Heart left ventricle (tissue), 16 donors: ENCODE measurements at regions not wholly inside any gene's neighbourhood (a gene's known extent, or its start where the extent isn't known, plus 50 kb on each side); places are given as distances from the start of the nearest gene placed in this dataset.

Experiments used
- ATAC-seq, 4 donors: fragments of 200-7000 bp; cut with Tn5 transposase; one replicate each; pipeline ENCODE4 v1.9.1; 2020 to 2022; ENCODE audit warnings: moderate library complexity in 4 of 4, mild to moderate bottlenecking in 3 of 4, moderate number of reproducible peaks in 1 of 4
- DNase-seq, 5 donors: peaks; one replicate each; pipeline ENCODE4 v3.0.0-alpha.2; 2020
- H3K27ac ChIP-seq, 12 donors: fragments of 200-600 bp; sonication (generic) in 4 of 12; one replicate each; pipeline versions ENCODE4 v1.5.0 to v1.8.0; 2016 to 2022; ENCODE audit warnings: mild to moderate bottlenecking in 2 of 12
- H3K27me3 ChIP-seq, 9 donors: fragments of 200-600 bp; sonication (generic) in 2 of 9; one replicate each; pipeline versions ENCODE4 v1.5.1 to v1.8.0; 2016 to 2022; ENCODE audit warnings: mild to moderate bottlenecking in 3 of 9
- H3K36me3 ChIP-seq, 9 donors: fragments of 200-600 bp; sonication (generic) in 2 of 9; one replicate each; pipeline versions ENCODE4 v1.5.0 to v1.8.0; 2018 to 2022; ENCODE audit warnings: mild to moderate bottlenecking in 2 of 9
- H3K4me1 ChIP-seq, 12 donors: fragments of 200-600 bp; sonication (generic) in 4 of 12; one replicate each; pipeline versions ENCODE4 v1.5.0 to v1.8.0; 2016 to 2022; ENCODE audit warnings: mild to moderate bottlenecking in 3 of 12
- H3K4me3 ChIP-seq, 12 donors: fragments of 200-600 bp; sonication (generic) in 4 of 12; one replicate each; pipeline versions ENCODE4 v1.5.0 to v1.8.0; 2017 to 2022; ENCODE audit warnings: mild to moderate bottlenecking in 9 of 12, moderate library complexity in 4 of 12
- H3K9me3 ChIP-seq, 12 donors: fragments of 200-600 bp; sonication (generic) in 4 of 12; one replicate each; pipeline versions ENCODE4 v1.5.0 to v1.8.0; 2016 to 2022; ENCODE audit warnings: mild to moderate bottlenecking in 1 of 12
- CTCF ChIP-seq, 12 donors: fragments of 200-600 bp; sonication (generic) in 4 of 12; IDR thresholded peaks; one replicate each; pipeline versions ENCODE4 v1.5.0 to v1.8.0; 2018 to 2022; ENCODE audit warnings: antibody characterized with exemption in 12 of 12, mild to moderate bottlenecking in 5 of 12
- POLR2A ChIP-seq, 2 donors: fragments of 450-650 bp; IDR thresholded peaks; one replicate each; pipeline ENCODE4 v1.6.1; 2017; ENCODE audit warnings: antibody characterized with exemption in 2 of 2, mild to moderate bottlenecking in 2 of 2, moderate library complexity in 2 of 2
- WGBS, 4 donors: extraction: QIAGEN DNeasy Blood & Tissue Kit in 2 of 4; methylation state at CpG; one replicate each; pipeline versions ENCODE4 v1.1.5 to v1.1.7; 2013 to 2018; 5-methylcytosine and 5-hydroxymethylcytosine counted together
- intact Hi-C, 10 donors: fragments of 100-400 bp; cut with DNase I; formaldehyde crosslinking; loops; one replicate each; pipeline versions ENCODE4 v1.11.1 to v1.14.2; 2022
- donor health status: ischemic (EF 13 %, LVEDD 7.1; RV severe dilation, severe dysfunction).
- donor health status: healthy with polysubstance abuse.
- donor health status: DM: no; HTN: yes; CAD: no.
- donor health status: DM: no; HTN: no; CAD: no.
- donor health status: ischemic (EF 25% LVEDD 6.9; RV normal size, moderate dysfunction).
- donor health status: ischemic (EF 25% LVEDD 5.7; RV mildly dilated, moderate dysfunction).
- donor health status: healthy.
- donor health status: DM: yes; HTN: yes; CAD: no.
- donor health status: ischemic (EF 35%, LVEDD 5.7; RV mildly dilated, moderate dysfunction).
- donor health status: nonischemic (EF 11% LVEDD 7.7; RV severe dilation, severe dysfunction).
- donor health status: DM: yes; HTN: yes; CAD: no.
- donor health status: PGD.
- donor health status: ischemic (EF 29% LVEDD 5.4; RV normal size, mild dysfunction).
- donor health status: nonischemic (EF 23%, LVEDD 6.1; RV moderate dilation, normal function).

- H3K36me3 ChIP-seq, result no peaks in the 10 kb centered on the region
- intact Hi-C loops, result no loop called here
- no peaks in the 10 kb centered on the region for H3K27me3 ChIP-seq
- no peaks in the 10 kb centered on the region for H3K4me1 ChIP-seq
- ATAC-seq (no peak), DNase-seq (no peak)
- no peak overlapping the region for H3K27ac ChIP-seq
- H3K4me3 ChIP-seq, result no peak overlapping the region
- TF ChIP-seq POLR2A (IDR thresholded peaks at IDR 0.05), result no peak
- TF ChIP-seq CTCF (IDR thresholded peaks at IDR 0.05), result no peak
- 51 to 69% (median 61%) methylated on average over 3 of the region's 3 CpGs for WGBS, 4 donors
- H3K9me3 ChIP-seq, result no peaks in the 10 kb centered on the region
Measured at GRCh38 chr6:144951730-144952437, 666.7 kb downstream of the UTRN start.

- ATAC-seq (no peak), DNase-seq (no peak)
- intact Hi-C loops, result no loop called here
- H3K4me3 ChIP-seq, result no peak overlapping the region
- TF ChIP-seq POLR2A (IDR thresholded peaks at IDR 0.05) (no peak), CTCF (IDR thresholded peaks at IDR 0.05) (no peak)
- no peaks in the 10 kb centered on the region for H3K9me3 ChIP-seq
- no peaks in the 10 kb centered on the region for H3K27me3 ChIP-seq
- H3K36me3 ChIP-seq, result no peaks in the 10 kb centered on the region
- no peaks in the 10 kb centered on the region for H3K4me1 ChIP-seq
- no peak overlapping the region for H3K27ac ChIP-seq
- WGBS, 4 donors, result 65 to 98% (median 94%) methylated on average over 3 of the region's 3 CpGs
Measured at GRCh38 chr6:144952456-144953240, 667.5 kb downstream of the UTRN start.

DNA sequence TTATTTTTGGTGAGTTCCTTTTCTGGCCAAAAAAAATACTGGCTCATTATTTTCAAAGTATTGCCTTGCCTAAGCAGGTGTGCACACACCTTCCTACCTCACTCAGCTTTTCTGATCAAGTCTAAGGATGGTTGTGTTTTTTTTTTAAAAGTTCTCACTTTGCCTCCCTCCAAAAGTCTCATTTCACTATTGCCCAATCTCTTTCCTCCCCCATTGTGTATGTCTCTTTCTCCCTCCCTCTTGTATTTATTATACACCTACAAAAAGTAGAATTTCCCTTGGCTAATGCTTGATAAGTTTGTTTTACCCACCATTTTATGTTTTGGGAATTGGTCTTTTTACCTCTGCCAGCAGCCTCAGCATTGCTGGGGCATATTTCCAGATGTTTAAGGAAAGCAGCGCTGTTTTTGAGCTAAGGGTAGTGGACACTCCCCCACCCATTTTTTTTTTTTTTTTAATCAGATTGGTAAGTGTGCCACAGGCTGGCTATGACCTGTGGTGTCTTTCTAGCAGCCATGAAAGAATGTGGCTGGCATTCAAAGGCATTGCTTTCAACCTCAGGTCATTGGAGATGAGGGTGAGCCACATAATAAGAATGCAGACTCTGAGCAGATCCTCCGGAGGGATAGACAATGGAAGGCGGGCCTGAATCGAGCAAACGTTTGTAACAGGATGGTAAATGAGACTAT is 668.6 kb downstream of the UTRN start:
- Histone ChIP-seq H3K36me3 (no peaks in the 10 kb centered on the region), H3K4me1 (no peaks in the 10 kb centered on the region), H3K27ac (no peak overlapping the region), H3K4me3 (no peak overlapping the region), H3K27me3 (no peaks in the 10 kb centered on the region), H3K9me3 (no peaks in the 10 kb centered on the region)
- no peak for TF ChIP-seq POLR2A (IDR thresholded peaks at IDR 0.05)
- TF ChIP-seq CTCF (IDR thresholded peaks at IDR 0.05), result no peak
- WGBS, 4 donors, result 73 to 81% (median 80%) methylated on average over 5 of the region's 5 CpGs
- DNase-seq (no peak), ATAC-seq (no peak)
- intact Hi-C loops, result no loop called here

DNA sequence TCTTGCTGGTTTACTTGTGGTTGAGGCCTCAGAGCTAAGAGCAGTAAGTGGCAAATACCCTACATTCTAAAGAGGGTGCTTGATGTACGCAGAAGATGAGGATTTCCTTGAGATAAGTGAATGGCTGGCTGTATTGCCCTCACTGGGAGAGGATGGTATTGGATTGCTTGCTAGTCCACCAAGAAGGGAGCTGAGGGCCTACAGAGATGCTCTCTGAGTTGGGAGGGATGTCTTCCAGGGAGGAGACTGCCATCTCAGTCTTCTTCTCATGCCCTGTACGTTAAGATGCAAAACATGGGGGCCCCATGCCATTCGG is 669.1 kb downstream of the UTRN start:
- H3K27me3 ChIP-seq, result no peaks in the 10 kb centered on the region
- intact Hi-C loops, result no loop called here
- TF ChIP-seq POLR2A (IDR thresholded peaks at IDR 0.05) (no peak), CTCF (IDR thresholded peaks at IDR 0.05) (no peak)
- no peak overlapping the region for H3K27ac ChIP-seq
- H3K9me3 ChIP-seq, result no peaks in the 10 kb centered on the region
- H3K4me1 ChIP-seq, result no peaks in the 10 kb centered on the region
- DNase-seq, result no peak
- no peaks in the 10 kb centered on the region for H3K36me3 ChIP-seq
- WGBS, 4 donors, result 74 to 92% (median 89%) methylated on average over 3 of the region's 3 CpGs
- ATAC-seq, result no peak
- no peak overlapping the region for H3K4me3 ChIP-seq
